Activated T-helper 1 cell treated with anti-CD3 and anti-CD28 coated beads, Interleukin-2, amount 50 U/mL, for 16 hours (primary cell): ENCODE measurements at regions not wholly inside any gene's neighbourhood (a gene's known extent, or its start where the extent isn't known, plus 50 kb on each side); places are given as distances from the start of the nearest gene placed in this dataset.

Experiments used
- DNase-seq, 2 donors: peaks; one replicate each; pipeline ENCODE4 v3.0.0-alpha.2; 2020; ENCODE audit warnings: low read depth in 1 of 2, low spot score in 1 of 2

GRCh38 chr13:40404407-40404806 lies 262.0 kb downstream of the FOXO1 start:
- no peak for DNase-seq

GRCh38 chr13:40404967-40405716 lies 261.3 kb downstream of the FOXO1 start:
- DNase-seq: no peak

GRCh38 chr13:40406405-40407120 lies 259.9 kb downstream of the FOXO1 start:
- no peak for DNase-seq

GRCh38 chr13:40407567-40407966 lies 258.9 kb downstream of the FOXO1 start:
- no peak for DNase-seq

- DNase-seq: no peak
Observed at GRCh38 chr13:40408602-40409001, 257.8 kb downstream of the FOXO1 start.

GRCh38 chr13:40409278-40409677 lies 257.2 kb downstream of the FOXO1 start:
- no peak for DNase-seq

- DNase-seq: no peak
Observed at GRCh38 chr13:40410315-40410714, 256.1 kb downstream of the FOXO1 start.

GRCh38 chr13:40420160-40420740 lies 246.2 kb downstream of the FOXO1 start:
- DNase-seq: no peak

GRCh38 chr13:40422588-40423235 lies 243.7 kb downstream of the FOXO1 start:
- DNase-seq: no peak

GRCh38 chr13:40428354-40428753 lies 238.1 kb downstream of the FOXO1 start:
- no peak for DNase-seq

GRCh38 chr13:40429706-40430545 lies 236.5 kb downstream of the FOXO1 start:
- DNase-seq: no peak

- DNase-seq: no peak
Observed at GRCh38 chr13:40432018-40432978, 234.1 kb downstream of the FOXO1 start.

GRCh38 chr13:40433001-40433400 lies 233.4 kb downstream of the FOXO1 start:
- no peak for DNase-seq

- no peak for DNase-seq
Observed at GRCh38 chr13:40433577-40433976, 232.9 kb downstream of the FOXO1 start.

- no peak for DNase-seq
Observed at GRCh38 chr13:40434516-40435397, 231.7 kb downstream of the FOXO1 start.

GRCh38 chr13:40438022-40438680 lies 228.3 kb downstream of the FOXO1 start:
- DNase-seq: no peak

- DNase-seq: no peak
Observed at GRCh38 chr13:40438999-40439797, 227.2 kb downstream of the FOXO1 start.
